ENCODE measurements at regions not wholly inside any gene's neighbourhood (a gene's known extent, or its start where the extent isn't known, plus 50 kb on each side); places are given as distances from the start of the nearest gene placed in this dataset.
"Not testable (repeated sequence)": the region's sequence is repeated elsewhere in the genome, so short reads cannot be mapped to it uniquely, and the experiment has no call there.

GRCh38 chr2:129347486-129348217, 631.8 kb upstream of the RAB6C start:
- in situ Hi-C loops (cut with MboI; ENCODE audit: low sequenced_read_pairs) = no loop called here

DNA sequence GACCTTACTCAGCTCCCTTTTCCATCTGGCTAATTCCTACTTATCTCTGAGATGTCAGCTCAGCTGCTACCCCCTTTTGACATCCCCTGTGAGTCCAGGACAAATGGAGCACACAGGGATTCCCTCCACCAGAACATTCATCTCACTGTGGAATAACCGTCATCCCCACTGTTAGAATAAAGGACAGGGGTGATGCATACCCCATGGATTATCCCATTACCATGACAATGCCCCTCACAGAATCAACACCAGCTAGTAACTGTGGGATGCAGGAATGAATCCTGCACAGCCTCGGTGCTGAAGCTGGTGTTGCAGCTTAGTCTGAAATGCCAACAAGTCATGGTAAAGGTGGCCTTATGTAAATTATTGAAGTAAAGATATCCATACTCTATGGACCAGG, 624.8 kb upstream of the RAB6C start:
- in situ Hi-C loops (cut with MboI; ENCODE audit: low sequenced_read_pairs) = no loop called here

DNA sequence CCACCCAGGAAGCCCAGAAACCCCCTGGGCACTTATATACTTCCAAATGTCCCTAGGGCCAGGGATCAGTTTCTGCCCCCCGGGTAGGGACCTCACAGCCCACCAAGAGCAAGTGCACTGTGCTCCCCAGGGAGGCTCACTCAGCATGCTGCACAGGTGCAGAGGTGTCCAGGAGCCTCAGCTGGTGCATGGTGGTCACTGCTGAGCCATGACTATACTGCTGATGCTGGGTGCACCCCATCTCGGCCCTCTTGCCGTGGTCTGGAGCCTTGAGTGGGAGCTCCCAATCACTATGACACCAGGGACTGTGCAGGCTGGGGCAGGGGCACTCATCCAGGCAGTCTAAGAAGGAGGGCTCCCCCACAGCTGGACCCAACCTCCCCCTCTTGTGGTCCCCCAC, 617.8 kb upstream of the RAB6C start:
- in situ Hi-C loops (cut with MboI; ENCODE audit: low sequenced_read_pairs) = no loop called here

- in situ Hi-C loops (cut with MboI; ENCODE audit: low sequenced_read_pairs) = no loop called here
These were observed 613.2 kb upstream of the RAB6C start for GRCh38 chr2:129366263-129366662.

DNA sequence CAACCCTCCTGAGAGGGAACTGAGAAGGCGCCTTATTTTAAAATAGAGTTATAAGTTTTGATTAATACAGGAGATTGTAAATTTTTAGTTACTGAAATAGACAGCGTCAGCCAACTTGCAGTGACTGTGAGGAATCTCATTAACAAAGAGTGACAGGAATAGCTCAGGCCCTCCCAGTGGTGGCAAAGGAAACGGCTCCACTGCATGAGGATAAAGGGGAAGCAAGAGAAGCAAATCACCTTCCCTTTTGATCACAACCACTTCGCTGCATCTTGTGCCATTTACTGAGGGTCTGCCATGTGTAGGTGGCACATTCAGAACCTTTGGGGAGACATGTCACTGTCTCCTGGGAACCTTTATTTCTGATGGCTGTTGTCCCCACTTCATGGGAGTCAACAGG, 612.4 kb upstream of the RAB6C start:
- in situ Hi-C loops (cut with MboI; ENCODE audit: low sequenced_read_pairs) = no loop called here

DNA sequence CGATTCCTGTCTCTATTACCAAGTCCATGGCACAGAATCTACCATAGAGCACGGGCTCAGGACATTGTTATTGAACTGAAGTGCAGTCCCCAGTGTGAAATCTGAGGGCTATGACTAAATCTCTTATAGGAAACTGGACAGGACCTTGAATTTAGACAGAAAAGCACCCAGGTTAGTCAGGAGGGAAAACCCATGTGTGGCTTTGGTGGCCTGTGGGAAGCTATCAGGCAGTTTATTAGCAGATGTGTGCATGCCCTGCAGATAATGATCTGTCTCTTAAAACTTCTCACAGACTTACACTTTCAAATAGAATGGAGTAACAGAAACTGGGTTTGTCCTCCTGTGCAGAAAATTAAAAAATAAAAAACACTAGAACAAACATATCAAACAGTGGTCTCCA, 610.0 kb upstream of the RAB6C start:
- in situ Hi-C loops (cut with MboI; ENCODE audit: low sequenced_read_pairs) = no loop called here

GRCh38 chr2:129374452-129374851, 605.0 kb upstream of the RAB6C start:
- in situ Hi-C loops (cut with MboI; ENCODE audit: low sequenced_read_pairs) = no loop called here

- in situ Hi-C loops (cut with MboI; ENCODE audit: low sequenced_read_pairs) = no loop called here
These were observed 603.6 kb upstream of the RAB6C start for GRCh38 chr2:129375632-129376425.

- in situ Hi-C loops (cut with MboI; ENCODE audit: low sequenced_read_pairs) = no loop called here
These were observed 602.9 kb upstream of the RAB6C start for GRCh38 chr2:129376426-129377077.

- in situ Hi-C loops (cut with MboI; ENCODE audit: low sequenced_read_pairs) = no loop called here
These were observed 602.4 kb upstream of the RAB6C start for GRCh38 chr2:129377078-129377469.

GRCh38 chr2:129378186-129378585, 601.3 kb upstream of the RAB6C start:
- in situ Hi-C loops (cut with MboI; ENCODE audit: low sequenced_read_pairs) = no loop called here

- in situ Hi-C loops (cut with MboI; ENCODE audit: low sequenced_read_pairs) = no loop called here
These were observed 600.1 kb upstream of the RAB6C start for GRCh38 chr2:129379411-129379810.

DNA sequence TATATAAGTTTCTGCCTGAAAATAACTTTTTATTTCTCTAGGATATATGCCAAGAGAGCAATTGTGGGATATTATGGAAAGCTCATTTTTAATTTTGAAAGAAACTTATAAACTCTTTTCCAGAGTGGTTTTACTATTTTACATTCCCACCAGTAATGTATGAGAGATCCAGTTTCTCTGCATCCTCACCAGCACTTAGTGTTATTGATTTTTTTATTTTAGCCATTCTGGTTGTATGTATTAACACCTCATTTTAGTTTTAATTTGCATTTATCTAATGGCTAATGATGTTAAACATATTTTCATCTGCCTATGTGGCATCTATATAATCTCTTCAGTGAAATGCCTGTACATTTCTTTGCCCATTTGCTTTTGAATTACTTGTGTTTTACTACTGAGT, 597.7 kb upstream of the RAB6C start:
- in situ Hi-C loops (cut with MboI; ENCODE audit: low sequenced_read_pairs) = no loop called here

DNA sequence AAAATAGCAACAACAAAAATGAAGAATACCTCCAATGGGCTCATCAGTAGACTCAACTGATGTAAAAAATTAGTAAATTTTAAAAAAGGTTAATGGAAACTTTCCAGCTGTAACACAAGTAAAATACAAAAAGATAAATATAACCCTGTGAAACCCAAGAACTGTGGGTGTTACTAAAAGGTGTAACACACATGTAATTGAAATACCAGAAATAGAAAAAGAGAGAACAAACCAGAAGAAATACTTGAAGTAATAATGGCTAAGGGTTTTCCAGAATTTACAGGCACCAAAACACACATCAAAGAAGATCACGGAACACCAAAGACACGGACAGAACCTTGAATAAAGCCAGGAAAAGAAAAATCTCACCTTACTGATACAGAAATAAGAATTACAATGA, 590.6 kb upstream of the RAB6C start:
- in situ Hi-C loops (cut with MboI; ENCODE audit: low sequenced_read_pairs) = no loop called here

DNA sequence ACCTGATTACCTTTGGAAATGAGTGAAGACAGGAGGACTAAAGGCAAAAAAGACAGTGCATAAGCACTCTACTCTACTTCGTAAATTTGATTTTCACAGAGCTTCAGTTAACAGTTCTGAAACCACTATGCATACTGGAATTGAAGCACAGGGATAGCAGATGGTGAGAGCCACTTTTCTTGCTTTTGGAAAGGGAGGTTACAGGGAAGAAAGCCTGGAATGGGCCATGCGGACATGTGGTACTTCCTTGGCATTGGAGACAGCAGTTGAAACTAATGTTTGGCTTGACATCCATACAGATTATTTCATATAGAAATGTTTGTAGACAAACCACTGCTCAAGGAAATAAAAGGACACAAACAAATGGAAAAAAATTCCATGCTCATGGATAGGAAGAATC, 585.6 kb upstream of the RAB6C start:
- in situ Hi-C loops (cut with MboI; ENCODE audit: low sequenced_read_pairs) = no loop called here

DNA sequence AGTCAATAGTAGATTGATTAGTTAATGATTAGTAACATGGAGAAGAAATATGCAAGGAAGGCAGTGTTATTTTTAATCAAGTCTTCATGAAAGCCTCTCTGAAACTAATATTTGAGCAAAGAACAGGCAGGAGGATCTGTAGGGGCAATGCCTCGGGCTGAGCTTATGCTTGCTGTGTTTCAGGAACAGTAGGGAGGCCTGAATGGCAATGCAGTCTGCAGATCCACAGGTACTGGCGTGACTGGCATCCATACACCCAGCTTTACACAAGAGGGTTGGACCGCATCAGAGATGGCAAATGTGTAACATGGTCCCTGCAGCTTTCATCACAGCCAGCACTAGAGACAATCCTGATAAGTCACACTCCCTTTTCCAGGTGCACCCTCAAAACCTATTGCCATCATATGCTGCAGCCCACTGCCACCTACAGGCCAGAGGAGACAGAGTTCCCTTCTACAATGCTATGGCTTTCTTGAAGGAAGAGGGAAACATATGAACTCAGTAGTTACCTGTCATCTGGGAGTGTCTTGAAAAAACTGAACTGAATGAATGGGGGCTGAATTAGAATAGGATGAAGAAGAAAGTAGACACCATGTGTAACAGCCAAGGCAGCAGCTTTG, 582.4 kb upstream of the RAB6C start:
- in situ Hi-C loops (cut with MboI; ENCODE audit: low sequenced_read_pairs) = no loop called here

DNA sequence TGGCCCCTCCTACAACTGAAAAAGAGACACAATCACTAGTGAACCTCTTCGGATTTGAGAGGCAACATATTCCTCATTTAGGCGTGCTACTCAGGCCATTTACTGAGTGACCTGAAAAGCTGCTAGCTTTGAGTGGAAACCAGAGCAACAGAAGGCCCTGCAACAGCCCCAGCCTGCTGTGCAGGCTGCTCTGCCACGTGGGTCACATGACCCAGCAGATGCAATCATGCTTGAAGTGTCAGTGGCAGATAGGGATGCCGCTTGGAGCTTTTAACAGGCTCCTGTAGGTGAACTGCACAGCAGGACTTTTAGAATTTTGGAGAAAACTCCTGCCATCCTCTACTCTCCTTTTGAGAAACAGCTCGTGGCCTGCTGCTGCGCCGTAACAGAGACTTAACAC, 578.6 kb upstream of the RAB6C start:
- in situ Hi-C loops (cut with MboI; ENCODE audit: low sequenced_read_pairs) = no loop called here

DNA sequence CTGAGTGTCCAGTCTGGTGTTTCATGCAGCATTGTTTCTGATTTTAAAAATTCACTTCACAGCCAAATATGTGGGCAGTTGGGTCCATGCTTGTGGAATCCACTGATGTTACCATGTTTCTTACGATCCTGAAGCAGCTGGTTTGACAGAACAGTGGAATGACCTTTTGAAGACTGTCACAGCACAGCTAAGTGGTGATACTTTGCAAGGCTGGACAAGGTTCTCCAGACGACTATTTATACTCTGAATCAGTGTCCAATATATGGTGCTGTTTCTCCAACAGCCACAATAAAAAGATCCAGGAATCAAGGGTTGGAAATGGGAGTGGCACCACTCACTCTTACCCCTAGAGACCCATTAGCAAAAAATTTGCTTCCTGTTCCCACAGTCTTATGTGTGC, 577.4 kb upstream of the RAB6C start:
- in situ Hi-C loops (cut with MboI; ENCODE audit: low sequenced_read_pairs) = no loop called here

- in situ Hi-C loops (cut with MboI; ENCODE audit: low sequenced_read_pairs) = no loop called here
These were observed 575.3 kb upstream of the RAB6C start for GRCh38 chr2:129404000-129404685.

- in situ Hi-C loops (cut with MboI; ENCODE audit: low sequenced_read_pairs) = no loop called here
These were observed 570.9 kb upstream of the RAB6C start for GRCh38 chr2:129408570-129408969.

GRCh38 chr2:129417041-129417440, 562.4 kb upstream of the RAB6C start:
- in situ Hi-C loops (cut with MboI; ENCODE audit: low sequenced_read_pairs) = not testable (repeated sequence)

Measured in HL-60/S4 treated with retinoic acid at 250 ng/mL for 4 days and 3 days (cell line).